SK-N-SH (cell line): ENCODE measurements at regions not wholly inside any gene's neighbourhood (a gene's known extent, or its start where the extent isn't known, plus 50 kb on each side); places are given as distances from the start of the nearest gene placed in this dataset.

Experiments
- CTCF ChIA-PET: fragments of 300-600, 350-600 bp; formaldehyde crosslinking; extraction: SDS; loops from one replicate; lab custom pipeline; 2021; lab: Yijun Ruan, JAX
- POLR2A ChIA-PET: fragments of 350-600 bp; sonication (Branson Sonifier 250); formaldehyde crosslinking; extraction: SDS; loops from one replicate; lab custom pipeline; 2020; ENCODE audit warnings: antibody characterized with exemption, inconsistent platforms; lab: Yijun Ruan, JAX
- DNase-seq: peaks from one replicate; pipeline ENCODE4 v3.0.0; 2012
- H2AFZ ChIP-seq: fragments of 200-600 bp; sonication (generic); 2 replicates; pipeline ENCODE4 v1.8.1; 2016; ENCODE audit warnings: antibody characterized with exemption, mild to moderate bottlenecking, low read depth
- H3F3A ChIP-seq: fragments of 200-600 bp; sonication (generic); replicated peaks from 2 replicates; pipeline ENCODE3; 2016; ENCODE audit warnings: antibody characterized with exemption, mild to moderate bottlenecking; ENCODE audit not compliant: insufficient read depth
- H3K27ac ChIP-seq, 2 experiments: fragments of 200-500 bp in 1 of 2; fragments of 200-600 bp in 1 of 2; sonication (Bioruptor generic) in 1 of 2; sonication (generic), shearing (Covaris generic) in 1 of 2; 2 replicates each; pipeline versions ENCODE4 v1.5.1 to v1.6.1; 2014 to 2016; ENCODE audit warnings: low read depth in 2 of 2, inconsistent platforms in 1 of 2, low read length in 1 of 2, mild to moderate bottlenecking in 1 of 2, mixed read lengths in 1 of 2
- H3K27me3 ChIP-seq: fragments of 200-600 bp; sonication (generic), shearing (Covaris generic); 2 replicates; pipeline ENCODE4 v1.6.1; 2016; ENCODE audit warnings: mixed run types; ENCODE audit not compliant: insufficient read depth
- H3K36me3 ChIP-seq, 2 experiments: fragments of 200-500 bp in 1 of 2; fragments of 200-600 bp in 1 of 2; sonication (Bioruptor generic) in 1 of 2; sonication (generic) in 1 of 2; replicated peaks in 1 of 2; 2 replicates each; pipeline versions ENCODE3 to v1.5.1; 2014 to 2016; ENCODE audit warnings: low read length in 1 of 2, mild to moderate bottlenecking in 1 of 2; ENCODE audit not compliant: insufficient read depth in 2 of 2, control insufficient read depth in 1 of 2
- H3K4me1 ChIP-seq, 2 experiments: fragments of 200-500 bp in 1 of 2; fragments of 200-600 bp in 1 of 2; sonication (Bioruptor generic) in 1 of 2; sonication (generic), shearing (Covaris generic) in 1 of 2; 2 replicates each; pipeline versions ENCODE4 v1.5.1 to v1.6.1; 2014 to 2016; ENCODE audit warnings: low read depth in 1 of 2, low read length in 1 of 2, mixed run types in 1 of 2; ENCODE audit not compliant: insufficient read depth in 2 of 2, control insufficient read depth in 1 of 2
- H3K4me2 ChIP-seq: fragments of 200-600 bp; sonication (generic), shearing (Covaris generic); 2 replicates; pipeline ENCODE4 v1.6.1; 2017; ENCODE audit warnings: mixed run types
- H3K4me3 ChIP-seq, 2 experiments: fragments of 200-500 bp in 1 of 2; fragments of 200-600 bp in 1 of 2; sonication (Bioruptor generic) in 1 of 2; sonication (generic), shearing (Covaris generic) in 1 of 2; 2 replicates each; pipeline versions ENCODE4 v1.5.1 to v1.8.1; 2014 to 2016; ENCODE audit warnings: low read depth in 2 of 2, inconsistent platforms in 1 of 2, low read length in 1 of 2, mild to moderate bottlenecking in 1 of 2, mixed read lengths in 1 of 2, moderate library complexity in 1 of 2
- H3K79me2 ChIP-seq: fragments of 200-600 bp; sonication (generic); 2 replicates; pipeline ENCODE4 v1.8.1; 2017; ENCODE audit warnings: mild to moderate bottlenecking; ENCODE audit not compliant: insufficient read depth
- H3K9ac ChIP-seq: fragments of 200-600 bp; sonication (generic); 2 replicates; pipeline ENCODE4 v1.6.1; 2017; ENCODE audit warnings: mixed run types
- H3K9me2 ChIP-seq: fragments of 200-600 bp; sonication (generic); 2 replicates; pipeline ENCODE4 v1.6.1; 2017; ENCODE audit warnings: mixed run types
- H3K9me3 ChIP-seq: fragments of 200-600 bp; sonication (generic); 2 replicates; pipeline ENCODE4 v1.6.1; 2017; ENCODE audit warnings: mixed run types, mild to moderate bottlenecking, moderate library complexity
- H4K20me1 ChIP-seq: fragments of 200-600 bp; sonication (generic); 2 replicates; pipeline ENCODE4 v1.6.1; 2017; ENCODE audit warnings: mild to moderate bottlenecking, mixed run types; ENCODE audit not compliant: insufficient read depth
- CHD2 ChIP-seq: fragments of 150-350 bp; IDR thresholded peaks from 2 replicates; pipeline ENCODE4 v1.6.1; 2018; ENCODE audit warnings: low read length; ENCODE audit not compliant: partially characterized antibody
- ELF1 ChIP-seq: IDR thresholded peaks from 2 replicates; pipeline ENCODE4 v1.4.0; 2012
- EP300 ChIP-seq, 2 experiments: IDR thresholded peaks; 2 replicates each; pipeline versions ENCODE4 v1.4.0 to v1.6.1; 2012; ENCODE audit warnings: borderline replicate concordance in 1 of 2, low read depth in 1 of 2, low read length in 1 of 2
- FOSL2 ChIP-seq: IDR thresholded peaks from 2 replicates; pipeline ENCODE4 v1.4.0; 2012; ENCODE audit warnings: low read depth, mild to moderate bottlenecking, moderate library complexity, borderline replicate concordance
- FOXJ3 ChIP-seq: sonication (generic); formaldehyde crosslinking; IDR thresholded peaks from 2 replicates; pipeline ENCODE4 v1.5.1; 2020; ENCODE audit warnings: mild to moderate bottlenecking, missing genetic modification reagents
- FOXM1 ChIP-seq: IDR thresholded peaks from 2 replicates; pipeline ENCODE4 v1.4.0; 2012; ENCODE audit warnings: low read depth, mild to moderate bottlenecking
- GATA2 ChIP-seq: sonication (generic); formaldehyde crosslinking; IDR thresholded peaks from 2 replicates; pipeline ENCODE4 v1.5.0; 2020; ENCODE audit warnings: mild to moderate bottlenecking, missing genetic modification reagents
- IRF3 ChIP-seq: fragments of 150-350 bp; IDR thresholded peaks from 2 replicates; pipeline ENCODE4 v1.6.1; 2016; ENCODE audit warnings: mild to moderate bottlenecking, low read depth, low read length
- MAX ChIP-seq: IDR thresholded peaks from 2 replicates; pipeline ENCODE4 v1.4.0; 2012; ENCODE audit warnings: low read depth
- MEF2A ChIP-seq: IDR thresholded peaks from 2 replicates; pipeline ENCODE4 v1.4.0; 2012; ENCODE audit warnings: low read depth, borderline replicate concordance
- MXI1 ChIP-seq: IDR thresholded peaks from 2 replicates; pipeline ENCODE4 v1.6.1; 2012; ENCODE audit warnings: mild to moderate bottlenecking, low read depth, low read length, improper control_type of control experiment
- NRF1 ChIP-seq: IDR thresholded peaks from 2 replicates; pipeline ENCODE4 v1.6.1; 2012; ENCODE audit warnings: low read depth, mild to moderate bottlenecking, low read length
- POLR2AphosphoS5 ChIP-seq: IDR thresholded peaks from 2 replicates; pipeline ENCODE4 v1.6.1; 2012; ENCODE audit warnings: low read depth, low read length
- RFX5 ChIP-seq: IDR thresholded peaks from 2 replicates; pipeline ENCODE4 v1.6.1; 2012; ENCODE audit warnings: mild to moderate bottlenecking, improper control_type of control experiment, low read length
- RXRA ChIP-seq: IDR thresholded peaks from 2 replicates; pipeline ENCODE4 v1.4.0; 2012; ENCODE audit warnings: low read depth, mild to moderate bottlenecking, borderline replicate concordance
- SMC3 ChIP-seq: IDR thresholded peaks from 2 replicates; pipeline ENCODE4 v1.6.1; 2012; ENCODE audit warnings: low read depth, low read length, improper control_type of control experiment
- TAF1 ChIP-seq: IDR thresholded peaks from 2 replicates; pipeline ENCODE4 v1.6.1; 2012; ENCODE audit warnings: low read depth, mild to moderate bottlenecking, low read length, moderate library complexity, borderline replicate concordance
- TCF12 ChIP-seq: IDR thresholded peaks from 2 replicates; pipeline ENCODE4 v1.4.0; 2012
- YY1 ChIP-seq: IDR thresholded peaks from 2 replicates; pipeline ENCODE4 v1.4.0; 2012; ENCODE audit warnings: low read depth, mild to moderate bottlenecking
- ZBTB33 ChIP-seq: IDR thresholded peaks from 2 replicates; pipeline ENCODE4 v1.4.0; 2012; ENCODE audit warnings: low read depth, borderline replicate concordance
- WGBS: methylation state at CpG from one replicate; pipeline ENCODE4 v1.1.6; 2017; ENCODE audit warnings: low lambda C conversion rate; 5-methylcytosine and 5-hydroxymethylcytosine counted together

- no peak for TF ChIP-seq IRF3
- TF ChIP-seq TCF12 = no peak
- TF ChIP-seq YY1 = no peak
- TF ChIP-seq MEF2A = no peak
- TF ChIP-seq RXRA = no peak
- no peak for TF ChIP-seq MAX
- no peak for TF ChIP-seq FOSL2
Observed at GRCh38 chr10:126842356-126842755, 62.9 kb upstream of the DOCK1 start (continued).

GRCh38 chr10:126842836-126843235, 62.4 kb upstream of the DOCK1 start:
- no peak overlapping the region for H3K4me3 ChIP-seq
- H3K36me3 ChIP-seq = no peaks in the 10 kb centered on the region
- no peak overlapping the region for H3K4me2 ChIP-seq
- no peak overlapping the region for H3K27ac ChIP-seq
- H2AFZ ChIP-seq = no peak overlapping the region
- WGBS = 40% methylated on average over 10 of the region's 10 CpGs
- H3K9me2 ChIP-seq = no peaks in the 10 kb centered on the region
- H3K79me2 ChIP-seq = no peaks in the 10 kb centered on the region
- H4K20me1 ChIP-seq = no peaks in the 10 kb centered on the region
- H3K27me3 ChIP-seq = peaks cover 15% of the 10 kb centered on the region; the same call in 1 of the 2 replicates
- TF ChIP-seq EP300 (IDR thresholded peaks at IDR 0.05; ENCODE audit: borderline replicate concordance in 1 of 2, low read depth in 1 of 2, low read length in 1 of 2) (no peak), RXRA (no peak), NRF1 (no peak), MXI1 (no peak), MEF2A (no peak), ZBTB33 (no peak), GATA2 (CRISPR knock-in tag) (no peak), FOXM1 (no peak), POLR2AphosphoS5 (no peak), CHD2 (no peak), SMC3 (no peak), RFX5 (no peak), MAX (no peak), ELF1 (no peak), FOXJ3 (CRISPR knock-in tag) (no peak), TAF1 (no peak)
- no peaks in the 10 kb centered on the region for H3F3A ChIP-seq
- CTCF ChIA-PET = no interaction called here
- POLR2A ChIA-PET = no interaction called here
- no peak overlapping the region for H3K9ac ChIP-seq
- H3K9me3 ChIP-seq = no peaks in the 10 kb centered on the region
- DNase-seq = no peak
- H3K4me1 ChIP-seq = no peaks in the 10 kb centered on the region
